ENCODE measurements at regions not wholly inside any gene's neighbourhood (a gene's known extent, or its start where the extent isn't known, plus 50 kb on each side); places are given as distances from the start of the nearest gene placed in this dataset.
"Not testable (repeated sequence)": the region's sequence is repeated elsewhere in the genome, so short reads cannot be mapped to it uniquely, and the experiment has no call there.

DNA sequence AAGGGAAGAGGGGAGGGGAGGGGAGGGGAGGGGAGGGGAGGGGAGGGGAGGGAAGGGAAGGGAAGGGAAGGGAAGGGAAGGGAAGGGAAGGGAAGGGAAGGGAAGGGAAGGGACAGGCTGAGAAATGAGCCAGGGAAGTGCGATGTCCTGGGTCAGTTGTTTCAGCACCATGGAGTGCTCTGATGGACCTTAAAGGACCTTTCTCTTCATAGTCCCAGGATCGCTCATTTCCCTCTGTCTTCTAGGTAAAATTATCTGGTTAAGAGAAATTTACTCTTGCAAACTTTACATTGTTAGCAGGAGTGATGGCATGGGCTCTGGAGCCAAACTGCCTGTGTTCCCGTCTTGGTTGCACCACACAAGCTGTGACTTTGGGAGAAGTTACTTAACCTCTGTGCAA lies 357.8 kb downstream of the MATN1 start:
- H3K4me3 ChIP-seq (ENCODE audit: control insufficient read depth, low read depth, low read length), result no peak overlapping the region
- TF ChIP-seq, protein P1, sequence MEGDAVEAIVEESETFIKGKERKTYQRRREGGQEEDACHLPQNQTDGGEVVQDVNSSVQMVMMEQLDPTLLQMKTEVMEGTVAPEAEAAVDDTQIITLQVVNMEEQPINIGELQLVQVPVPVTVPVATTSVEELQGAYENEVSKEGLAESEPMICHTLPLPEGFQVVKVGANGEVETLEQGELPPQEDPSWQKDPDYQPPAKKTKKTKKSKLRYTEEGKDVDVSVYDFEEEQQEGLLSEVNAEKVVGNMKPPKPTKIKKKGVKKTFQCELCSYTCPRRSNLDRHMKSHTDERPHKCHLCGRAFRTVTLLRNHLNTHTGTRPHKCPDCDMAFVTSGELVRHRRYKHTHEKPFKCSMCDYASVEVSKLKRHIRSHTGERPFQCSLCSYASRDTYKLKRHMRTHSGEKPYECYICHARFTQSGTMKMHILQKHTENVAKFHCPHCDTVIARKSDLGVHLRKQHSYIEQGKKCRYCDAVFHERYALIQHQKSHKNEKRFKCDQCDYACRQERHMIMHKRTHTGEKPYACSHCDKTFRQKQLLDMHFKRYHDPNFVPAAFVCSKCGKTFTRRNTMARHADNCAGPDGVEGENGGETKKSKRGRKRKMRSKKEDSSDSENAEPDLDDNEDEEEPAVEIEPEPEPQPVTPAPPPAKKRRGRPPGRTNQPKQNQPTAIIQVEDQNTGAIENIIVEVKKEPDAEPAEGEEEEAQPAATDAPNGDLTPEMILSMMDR (IDR thresholded peaks at IDR 0.05; ENCODE audit: control insufficient read depth, insufficient read depth, low read depth, low read length, missing control alignments), result no peak
- no peak for DNase-seq (ENCODE audit: low read depth)

DNA sequence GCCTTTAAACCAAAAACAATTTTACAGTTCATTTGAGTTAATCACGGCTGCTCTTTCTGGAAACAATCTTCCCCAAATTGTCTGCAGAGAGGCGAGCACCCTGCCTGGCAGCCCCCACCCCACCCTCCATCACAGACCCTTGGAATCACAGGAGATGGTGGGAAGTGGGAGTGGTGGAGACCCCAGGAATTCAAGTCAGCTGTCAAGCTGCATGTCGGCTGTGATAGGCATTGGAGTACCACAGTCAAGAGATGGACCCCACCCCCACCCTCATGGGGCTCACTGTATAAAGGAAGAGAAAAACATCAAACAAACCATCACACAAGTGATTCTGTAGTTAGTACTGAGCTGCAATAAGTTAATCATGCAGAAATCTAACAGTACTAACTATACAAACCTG lies 360.4 kb downstream of the MATN1 start:
- DNase-seq (ENCODE audit: low read depth), result no peak
- no peak overlapping the region for H3K4me3 ChIP-seq (ENCODE audit: control insufficient read depth, low read depth, low read length)
- TF ChIP-seq, protein P1 (IDR thresholded peaks at IDR 0.05; ENCODE audit: control insufficient read depth, insufficient read depth, low read depth, low read length, missing control alignments), result no peak

DNA sequence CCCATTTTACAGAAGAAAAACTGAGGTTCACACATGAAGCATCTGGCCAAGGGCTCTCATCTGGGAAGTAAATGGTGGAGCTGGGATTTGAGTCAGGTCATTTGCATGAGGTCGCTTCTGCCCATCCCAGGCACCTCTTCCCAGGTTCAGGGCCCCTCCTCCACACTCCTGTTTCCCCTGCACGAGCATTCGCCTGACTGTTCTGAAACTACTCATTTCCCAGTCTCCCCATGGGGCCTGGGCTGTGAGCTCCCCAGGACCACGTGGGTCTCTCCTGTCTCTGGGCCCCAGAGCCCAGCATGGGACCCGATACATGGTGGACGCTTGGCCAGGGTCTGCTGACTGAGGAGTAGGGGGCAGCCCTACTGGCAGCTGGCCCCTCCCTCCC lies 360.8 kb downstream of the MATN1 start:
- TF ChIP-seq, protein P1 (IDR thresholded peaks at IDR 0.05; ENCODE audit: control insufficient read depth, insufficient read depth, low read depth, low read length, missing control alignments), result no peak
- no peak overlapping the region for H3K4me3 ChIP-seq (ENCODE audit: control insufficient read depth, low read depth, low read length)

DNA sequence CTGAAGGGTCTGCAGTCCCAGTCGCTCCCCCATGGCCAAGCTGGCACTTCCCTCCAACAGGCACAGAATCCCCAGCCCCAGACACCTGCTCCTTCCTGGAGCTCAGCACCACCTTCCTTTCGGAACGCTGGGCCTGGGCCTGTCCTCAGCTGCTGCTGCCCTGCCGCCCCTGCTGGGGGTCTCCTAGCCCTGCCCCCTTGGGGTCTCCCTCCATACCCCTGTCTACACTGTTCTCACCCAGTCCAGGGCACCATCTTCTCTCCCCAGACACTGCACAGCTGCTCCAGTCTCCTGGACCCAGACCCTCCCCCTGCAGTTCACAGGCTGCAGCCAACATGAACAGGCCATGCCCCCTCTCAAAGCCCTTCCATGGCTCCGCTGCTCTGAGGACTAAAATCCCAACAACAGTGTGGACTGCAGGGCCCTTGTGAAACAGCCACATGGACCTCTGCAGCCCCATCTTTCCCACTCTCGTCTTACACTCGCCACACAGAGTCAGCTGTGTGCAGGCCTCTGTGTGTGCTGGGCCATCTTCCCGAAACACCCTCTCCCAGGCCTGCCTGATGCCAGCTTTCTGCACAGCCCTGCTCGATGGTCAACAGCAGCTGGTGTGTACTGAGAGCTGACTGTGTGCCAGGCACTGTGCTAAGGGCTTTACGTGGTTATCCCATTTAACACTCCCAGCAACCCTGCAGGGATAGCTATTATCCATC lies 361.3 kb downstream of the MATN1 start:
- not testable (repeated sequence) for H3K4me3 ChIP-seq (ENCODE audit: control insufficient read depth, low read depth, low read length)

More for the DNA sequence above, 360.8 kb downstream of the MATN1 start:
- no peak for DNase-seq (ENCODE audit: low read depth)

DNA sequence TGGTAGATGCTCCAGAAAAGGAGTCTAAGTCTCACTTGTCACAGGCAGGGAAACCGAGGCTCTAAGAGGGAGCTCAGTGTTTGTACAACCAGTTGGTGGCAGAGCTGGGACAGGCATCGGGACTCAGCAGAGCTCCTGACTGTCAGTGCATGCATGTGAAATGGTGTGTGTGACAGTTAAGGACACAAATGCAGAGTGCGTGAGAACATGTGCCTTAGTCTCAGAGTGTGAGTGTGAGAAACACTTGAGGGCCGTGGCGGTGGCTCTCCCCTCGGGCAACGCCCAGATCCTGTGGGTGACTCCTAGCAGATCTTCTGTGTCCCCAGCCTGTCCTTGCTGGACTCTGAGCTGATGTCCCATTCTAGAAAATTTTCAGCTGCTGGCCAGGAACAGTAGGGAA lies 362.6 kb downstream of the MATN1 start:
- H3K4me3 ChIP-seq (ENCODE audit: control insufficient read depth, low read depth, low read length), result no peak overlapping the region
- no peak for DNase-seq (ENCODE audit: low read depth)
- TF ChIP-seq, protein P1 (IDR thresholded peaks at IDR 0.05; ENCODE audit: control insufficient read depth, insufficient read depth, low read depth, low read length, missing control alignments), result no peak

More for the DNA sequence above, 361.3 kb downstream of the MATN1 start:
- not testable (repeated sequence) for DNase-seq (ENCODE audit: low read depth)

DNA sequence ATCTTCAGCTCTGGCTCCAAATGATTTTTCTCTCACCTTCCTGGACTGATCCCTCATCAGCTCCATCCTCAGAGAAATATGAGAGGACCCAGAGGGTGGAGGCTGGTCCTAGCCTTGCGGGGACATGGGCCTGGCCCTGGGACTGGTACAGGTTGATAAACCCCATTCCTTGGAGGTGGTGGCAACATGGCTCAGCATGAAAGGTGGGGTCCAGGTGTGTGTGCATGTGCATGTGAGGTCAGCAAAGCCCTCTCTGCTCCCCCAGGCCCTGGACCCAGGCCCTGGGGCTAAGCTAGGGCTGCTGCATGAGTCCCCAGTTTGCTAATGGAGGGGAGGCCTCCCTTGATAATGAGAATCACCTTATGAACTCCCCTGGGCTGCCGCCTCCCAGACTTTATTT lies 363.1 kb downstream of the MATN1 start:
- TF ChIP-seq, protein P1 (IDR thresholded peaks at IDR 0.05; ENCODE audit: control insufficient read depth, insufficient read depth, low read depth, low read length, missing control alignments), result no peak
- no peak overlapping the region for H3K4me3 ChIP-seq (ENCODE audit: control insufficient read depth, low read depth, low read length)
- no peak for DNase-seq (ENCODE audit: low read depth)

DNA sequence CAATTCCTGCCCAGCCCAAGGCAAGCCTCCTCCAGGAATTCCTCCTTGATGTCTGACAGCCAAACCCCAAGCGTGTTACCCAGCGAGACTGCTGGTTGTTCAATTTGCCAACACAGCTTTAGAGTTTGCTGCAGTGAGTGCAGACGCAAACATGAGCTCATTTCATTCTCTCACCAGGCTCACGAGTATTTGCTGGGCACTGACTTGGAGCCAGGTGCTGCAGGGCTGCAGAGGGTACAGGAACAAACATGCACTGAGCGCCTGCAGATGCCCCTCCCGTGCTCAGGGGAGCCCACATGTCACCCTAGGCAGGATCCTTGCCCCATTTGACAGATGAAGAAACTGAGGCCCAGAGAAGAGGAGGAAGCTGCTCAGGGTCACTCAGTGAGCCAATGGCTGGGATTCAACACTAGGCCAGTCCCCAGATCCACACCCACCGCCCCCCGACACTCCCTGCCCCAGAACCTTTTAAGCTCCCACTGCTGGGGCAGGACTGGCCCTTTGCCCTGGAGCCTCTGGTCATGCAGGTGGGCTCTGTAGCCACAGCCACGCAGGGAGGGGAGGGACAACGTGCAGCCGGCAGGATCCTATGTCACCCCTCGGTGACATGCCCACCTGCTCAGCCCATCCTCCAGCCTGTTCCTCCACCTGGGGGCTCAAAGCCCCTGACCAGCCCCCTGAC lies 363.7 kb downstream of the MATN1 start:
- TF ChIP-seq, protein P1 (IDR thresholded peaks at IDR 0.05; ENCODE audit: control insufficient read depth, insufficient read depth, low read depth, low read length, missing control alignments), result no peak
- no peak for DNase-seq (ENCODE audit: low read depth)

More for the DNA sequence above, 363.7 kb downstream of the MATN1 start:
- no peak overlapping the region for H3K4me3 ChIP-seq (ENCODE audit: control insufficient read depth, low read depth, low read length)

Measured in AG09309 (cell line).